MM.1S (cell line): ENCODE measurements at regions not wholly inside any gene's neighbourhood (a gene's known extent, or its start where the extent isn't known, plus 50 kb on each side); places are given as distances from the start of the nearest gene placed in this dataset.

ENCODE experiments used
- EZH2 ChIP-seq: fragments of 300-600 bp; sonication (generic); optimal IDR thresholded peaks from 2 replicates; pipeline ENCODE3; 2017; ENCODE audit warnings: low read depth, mild to moderate bottlenecking, antibody characterized with exemption, low read length, mixed read lengths
- EZH2phosphoT487 ChIP-seq: fragments of 300-600 bp; sonication (generic); IDR thresholded peaks from 2 replicates; pipeline ENCODE4 v1.6.1; 2018; ENCODE audit warnings: antibody characterized with exemption, low read length
- TF ChIP-seq, protein P1 (sequence below): fragments of 300-600 bp; sonication (generic); IDR thresholded peaks from 2 replicates; pipeline ENCODE4 v1.5.1; 2016; ENCODE audit warnings: antibody characterized with exemption, low read length, mixed read lengths

DNA sequence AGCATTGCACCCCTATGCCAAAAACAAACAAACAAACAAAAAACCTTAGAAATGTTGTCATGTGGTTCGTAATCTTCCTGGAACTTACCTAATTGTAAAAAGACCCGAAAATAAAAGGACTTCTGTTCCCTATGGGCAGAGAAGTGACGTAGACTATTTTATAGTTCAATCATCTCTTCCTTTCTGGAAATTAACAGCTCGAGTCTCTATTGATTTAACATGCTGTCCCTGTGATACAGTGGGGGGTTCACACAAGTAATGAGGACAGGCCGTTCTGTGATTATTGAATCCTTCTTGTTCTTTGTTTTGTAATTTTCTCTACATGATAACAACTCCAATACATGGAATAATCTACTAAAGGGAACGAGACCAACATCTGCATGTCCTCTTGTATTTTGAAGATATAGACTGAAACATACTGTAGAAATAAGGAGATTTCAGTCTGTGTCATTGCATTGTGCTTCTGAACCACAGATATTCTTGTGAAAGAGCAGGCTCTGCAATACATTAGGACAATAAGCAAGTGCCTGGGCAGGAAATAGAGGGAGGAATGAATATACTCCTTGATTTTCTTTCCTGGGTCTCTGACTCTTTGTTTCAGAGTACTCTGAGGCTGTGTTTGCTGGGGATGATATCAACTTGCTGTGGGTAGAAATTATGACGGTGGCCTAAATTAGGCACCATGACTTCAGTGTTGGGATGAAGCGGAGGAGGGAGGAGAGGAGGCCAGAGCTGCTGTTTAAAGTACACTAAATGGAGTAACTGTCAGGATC is 65.7 kb upstream of the PPM1B start:
- TF ChIP-seq, protein P1, sequence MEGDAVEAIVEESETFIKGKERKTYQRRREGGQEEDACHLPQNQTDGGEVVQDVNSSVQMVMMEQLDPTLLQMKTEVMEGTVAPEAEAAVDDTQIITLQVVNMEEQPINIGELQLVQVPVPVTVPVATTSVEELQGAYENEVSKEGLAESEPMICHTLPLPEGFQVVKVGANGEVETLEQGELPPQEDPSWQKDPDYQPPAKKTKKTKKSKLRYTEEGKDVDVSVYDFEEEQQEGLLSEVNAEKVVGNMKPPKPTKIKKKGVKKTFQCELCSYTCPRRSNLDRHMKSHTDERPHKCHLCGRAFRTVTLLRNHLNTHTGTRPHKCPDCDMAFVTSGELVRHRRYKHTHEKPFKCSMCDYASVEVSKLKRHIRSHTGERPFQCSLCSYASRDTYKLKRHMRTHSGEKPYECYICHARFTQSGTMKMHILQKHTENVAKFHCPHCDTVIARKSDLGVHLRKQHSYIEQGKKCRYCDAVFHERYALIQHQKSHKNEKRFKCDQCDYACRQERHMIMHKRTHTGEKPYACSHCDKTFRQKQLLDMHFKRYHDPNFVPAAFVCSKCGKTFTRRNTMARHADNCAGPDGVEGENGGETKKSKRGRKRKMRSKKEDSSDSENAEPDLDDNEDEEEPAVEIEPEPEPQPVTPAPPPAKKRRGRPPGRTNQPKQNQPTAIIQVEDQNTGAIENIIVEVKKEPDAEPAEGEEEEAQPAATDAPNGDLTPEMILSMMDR = no peak
- TF ChIP-seq EZH2 (no peak), EZH2phosphoT487 (no peak)
